HG03378 (cell line): ENCODE measurements at regions not wholly inside any gene's neighbourhood (a gene's known extent, or its start where the extent isn't known, plus 50 kb on each side); places are given as distances from the start of the nearest gene placed in this dataset.

Experiments
- ATAC-seq: cut with Tn5 transposase; IDR thresholded peaks from one replicate; pipeline ENCODE4 v1.9.1; 2021; ENCODE audit warnings: mild to moderate bottlenecking, moderate library complexity; ENCODE audit not compliant: unreplicated experiment

GRCh38 chr14:76974365-76974764 is 54.1 kb downstream of the IRF2BPL start:
- ATAC-seq = no peak

GRCh38 chr14:76971549-76971948 is 57.0 kb downstream of the IRF2BPL start:
- ATAC-seq = no peak

DNA sequence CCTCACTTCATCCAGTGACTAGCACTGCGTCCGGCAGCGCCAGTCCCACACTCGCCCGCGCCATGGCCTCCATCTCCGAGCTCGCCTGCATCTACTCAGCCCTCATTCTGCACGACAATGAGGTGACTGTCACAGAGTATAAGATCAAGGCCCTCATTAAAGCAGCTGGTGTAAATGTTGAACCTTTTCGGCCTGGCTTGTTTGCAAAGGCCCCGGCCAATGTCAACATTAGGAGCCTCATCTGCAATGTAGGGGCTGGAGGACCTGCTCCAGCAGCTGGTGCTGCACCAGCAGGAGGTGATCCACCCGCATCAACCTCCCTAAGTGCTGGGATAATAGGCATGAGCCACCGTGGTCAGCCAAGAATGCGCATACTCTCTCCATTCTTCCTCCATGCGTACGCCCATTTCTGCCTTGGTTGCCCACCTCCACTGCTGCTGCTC is 59.9 kb downstream of the IRF2BPL start:
- ATAC-seq = no peak

DNA sequence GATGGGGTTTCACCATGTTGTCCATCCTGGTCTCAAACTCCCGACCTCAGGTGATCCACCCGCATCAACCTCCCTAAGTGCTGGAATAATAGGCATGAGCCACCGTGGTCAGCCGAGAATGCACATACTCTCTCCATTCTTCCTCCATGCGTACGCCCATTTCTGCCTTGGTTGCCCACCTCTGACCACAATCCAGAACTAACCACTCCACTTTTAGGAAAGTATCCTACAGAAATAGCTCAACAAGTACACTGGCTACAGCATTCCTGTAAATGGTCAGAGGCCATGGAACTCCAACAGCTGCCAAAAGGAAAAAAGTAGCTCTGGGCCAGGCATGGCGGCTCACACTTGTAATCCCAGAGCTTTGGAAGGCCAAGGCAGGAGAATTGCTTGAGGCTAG is 60.7 kb downstream of the IRF2BPL start:
- ATAC-seq = no peak

DNA sequence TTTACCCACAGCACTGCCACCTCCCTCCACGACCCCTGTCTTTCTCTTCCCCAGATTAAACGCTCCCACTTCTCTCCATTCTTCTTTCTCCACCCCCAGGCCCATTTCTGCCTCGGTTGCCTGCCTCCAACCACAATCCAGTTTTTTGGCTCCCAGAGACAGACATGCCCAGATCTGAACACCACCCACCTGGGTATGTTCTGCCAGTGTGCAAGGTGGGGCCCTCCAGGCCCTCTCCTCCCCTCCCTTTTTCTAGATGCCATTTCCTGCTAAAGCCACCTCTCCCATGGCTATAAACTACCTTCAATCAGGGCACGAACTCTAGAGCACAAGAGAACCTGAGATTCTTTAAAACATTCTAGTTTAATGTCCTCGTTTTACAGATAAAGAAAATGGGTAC is 63.3 kb downstream of the IRF2BPL start:
- no peak for ATAC-seq

DNA sequence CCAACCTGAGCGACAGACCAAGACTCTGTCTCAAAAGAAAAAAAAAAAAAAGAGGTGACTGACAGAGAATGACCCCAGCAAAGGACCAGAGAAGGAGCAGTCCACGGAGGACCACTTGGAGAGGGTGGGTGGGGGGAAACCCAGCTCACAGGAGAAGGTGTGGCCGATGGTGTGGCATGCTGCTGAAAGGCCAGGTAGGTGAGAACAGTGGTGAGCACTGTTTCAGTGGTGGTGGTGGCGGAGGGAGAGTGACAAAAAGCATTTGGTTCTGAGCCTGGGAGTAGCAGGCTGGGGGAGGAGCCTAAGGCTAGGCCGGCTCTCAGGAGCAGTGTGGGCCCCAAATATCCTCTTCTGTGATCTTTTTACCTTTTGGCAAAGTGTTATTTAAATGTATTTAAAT is 63.8 kb downstream of the IRF2BPL start:
- ATAC-seq = no peak

GRCh38 chr14:76963372-76963771 is 65.1 kb downstream of the IRF2BPL start:
- no peak for ATAC-seq

DNA sequence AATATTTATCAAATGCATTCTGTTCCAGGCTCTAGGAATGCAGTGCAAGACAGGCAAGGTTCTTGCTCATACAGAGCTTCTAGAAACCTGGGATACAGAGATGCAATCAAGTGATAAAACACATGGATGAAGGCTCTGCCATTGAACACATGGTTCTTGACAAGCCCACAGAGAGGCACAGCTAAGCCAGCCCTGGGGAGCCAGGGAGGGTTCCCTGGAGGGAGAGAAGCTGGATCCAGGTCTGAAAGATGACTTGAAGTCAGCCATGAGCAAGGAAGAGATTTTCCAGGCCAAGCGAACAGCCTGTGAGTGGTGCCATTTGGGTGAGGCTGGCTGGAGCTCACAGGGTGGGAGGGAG is 66.2 kb downstream of the IRF2BPL start:
- no peak for ATAC-seq

- ATAC-seq = peak; percentile 81
These were observed 66.7 kb downstream of the IRF2BPL start for GRCh38 chr14:76961631-76962302.

GRCh38 chr14:76958980-76959710 is 69.4 kb downstream of the IRF2BPL start:
- peak; percentile 27 for ATAC-seq

DNA sequence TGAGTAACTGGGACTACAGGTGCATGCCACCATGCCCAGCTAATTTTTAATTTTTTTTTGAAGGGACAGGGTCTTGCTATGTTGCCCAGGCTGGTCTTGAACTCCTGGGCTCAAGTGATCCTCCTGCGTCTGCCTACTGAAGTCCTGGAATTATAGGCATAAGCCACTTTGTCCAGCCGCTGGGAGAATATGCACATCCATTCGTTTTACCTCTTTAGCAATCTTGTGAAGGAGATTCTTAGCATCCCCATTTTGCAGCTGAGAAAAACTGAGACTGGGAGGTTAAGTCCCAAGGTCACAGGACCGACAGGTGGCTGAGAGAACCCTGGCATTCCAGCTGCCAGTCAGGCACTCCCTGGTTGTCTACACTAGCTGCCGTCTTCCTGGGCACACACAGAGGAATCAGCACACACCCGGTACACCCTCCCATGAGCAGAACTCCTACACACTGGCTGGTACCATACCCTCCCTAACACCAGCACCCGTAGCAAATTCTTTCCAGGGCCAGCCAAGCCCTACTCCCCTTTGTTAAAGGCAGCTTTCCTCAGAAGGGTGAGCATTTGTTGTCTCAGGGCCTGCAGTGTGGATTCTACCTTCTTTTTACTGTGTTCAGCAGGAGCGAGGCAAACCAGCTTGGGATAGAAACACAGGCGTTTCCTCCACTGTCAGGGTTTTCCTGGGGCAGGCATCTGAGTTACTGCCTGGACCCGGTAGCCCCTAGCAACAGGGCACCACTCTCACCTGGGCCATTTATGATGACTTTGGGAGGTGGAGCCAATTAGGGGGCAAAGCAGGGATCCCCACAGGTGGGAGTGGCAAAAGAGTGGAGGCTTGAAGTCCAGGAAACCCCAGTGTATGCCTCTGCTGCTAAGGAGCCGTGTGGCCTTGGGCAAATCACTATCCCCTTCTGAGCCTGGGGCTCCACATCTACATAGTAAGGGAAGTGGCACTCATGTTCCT is 70.2 kb downstream of the IRF2BPL start:
- no peak for ATAC-seq

GRCh38 chr14:76957224-76957891 is 71.2 kb downstream of the IRF2BPL start:
- ATAC-seq = no peak

DNA sequence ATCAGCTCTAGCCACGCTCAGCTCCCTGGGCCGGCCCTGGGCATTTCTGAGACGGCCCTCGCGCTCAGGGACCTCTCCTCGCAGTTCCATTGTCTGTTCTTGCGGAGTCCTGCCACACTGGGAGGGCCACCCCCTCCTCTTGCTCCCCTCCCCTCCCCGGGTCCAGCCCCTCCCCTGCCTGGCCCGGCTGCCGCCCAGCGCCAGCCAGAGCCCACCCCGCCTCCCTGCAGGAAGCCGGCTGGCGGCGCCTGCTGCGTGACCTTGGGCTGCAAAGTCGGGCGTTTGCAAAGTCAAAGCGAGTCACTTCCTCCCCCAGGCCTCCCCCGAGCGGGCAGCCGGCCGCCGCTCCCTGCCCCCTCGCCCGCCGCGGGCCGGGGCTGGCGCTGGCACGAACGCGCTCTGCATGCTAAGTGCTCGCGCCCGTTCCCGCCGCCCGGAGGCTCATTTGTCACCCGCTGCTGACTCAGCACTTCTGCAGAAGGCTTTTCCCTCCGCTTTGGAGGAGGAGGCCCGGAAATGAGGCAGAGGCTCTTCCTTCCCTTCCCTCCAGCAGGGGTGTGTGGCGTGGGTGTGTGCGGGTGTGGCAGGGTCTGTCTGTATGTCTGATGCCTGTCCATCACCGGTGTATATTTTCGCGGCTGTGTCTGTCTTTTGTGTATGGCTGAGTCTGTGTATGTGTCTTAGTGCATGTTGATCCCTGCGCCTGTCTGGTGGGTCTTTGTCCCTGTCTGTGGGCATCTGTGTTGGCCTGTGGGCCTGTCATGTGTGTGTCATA is 72.0 kb downstream of the IRF2BPL start:
- ATAC-seq = peak; percentile 30

DNA sequence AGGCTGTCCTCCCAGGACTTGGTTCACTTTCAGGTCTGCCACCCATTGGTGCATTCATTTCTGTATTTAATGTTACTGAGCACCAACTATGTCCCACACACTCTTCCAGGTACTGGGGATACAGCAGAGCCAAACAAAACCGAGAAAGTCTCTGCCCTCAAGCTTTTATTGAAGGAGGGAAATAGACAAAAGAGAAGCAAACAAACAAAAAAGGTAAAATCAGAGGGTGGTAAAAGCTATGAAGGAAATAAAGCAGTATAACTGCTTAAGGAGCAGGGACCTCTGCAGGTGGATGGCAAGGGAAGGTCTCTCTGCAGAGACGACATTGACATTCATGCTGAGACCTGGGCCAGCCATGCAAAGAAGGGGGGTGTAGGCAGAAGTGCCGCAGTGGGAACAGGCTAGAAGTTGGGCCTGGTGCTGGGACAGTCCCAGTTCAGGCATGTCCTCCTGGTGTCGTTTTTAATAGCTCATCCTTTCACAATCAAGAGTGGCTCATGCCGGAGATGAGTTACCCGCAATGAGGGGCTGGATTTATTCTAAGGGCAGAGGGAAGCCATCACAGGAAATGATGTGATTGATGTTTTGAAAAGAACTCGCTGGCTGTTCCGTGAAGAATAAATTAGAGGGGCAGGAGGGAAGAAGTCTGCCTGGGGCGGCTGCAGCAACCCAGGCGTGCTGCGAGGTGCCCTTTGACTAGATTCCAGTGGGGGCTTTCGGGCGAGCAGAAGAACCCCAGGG is 72.8 kb downstream of the IRF2BPL start:
- ATAC-seq = peak; percentile 24

DNA sequence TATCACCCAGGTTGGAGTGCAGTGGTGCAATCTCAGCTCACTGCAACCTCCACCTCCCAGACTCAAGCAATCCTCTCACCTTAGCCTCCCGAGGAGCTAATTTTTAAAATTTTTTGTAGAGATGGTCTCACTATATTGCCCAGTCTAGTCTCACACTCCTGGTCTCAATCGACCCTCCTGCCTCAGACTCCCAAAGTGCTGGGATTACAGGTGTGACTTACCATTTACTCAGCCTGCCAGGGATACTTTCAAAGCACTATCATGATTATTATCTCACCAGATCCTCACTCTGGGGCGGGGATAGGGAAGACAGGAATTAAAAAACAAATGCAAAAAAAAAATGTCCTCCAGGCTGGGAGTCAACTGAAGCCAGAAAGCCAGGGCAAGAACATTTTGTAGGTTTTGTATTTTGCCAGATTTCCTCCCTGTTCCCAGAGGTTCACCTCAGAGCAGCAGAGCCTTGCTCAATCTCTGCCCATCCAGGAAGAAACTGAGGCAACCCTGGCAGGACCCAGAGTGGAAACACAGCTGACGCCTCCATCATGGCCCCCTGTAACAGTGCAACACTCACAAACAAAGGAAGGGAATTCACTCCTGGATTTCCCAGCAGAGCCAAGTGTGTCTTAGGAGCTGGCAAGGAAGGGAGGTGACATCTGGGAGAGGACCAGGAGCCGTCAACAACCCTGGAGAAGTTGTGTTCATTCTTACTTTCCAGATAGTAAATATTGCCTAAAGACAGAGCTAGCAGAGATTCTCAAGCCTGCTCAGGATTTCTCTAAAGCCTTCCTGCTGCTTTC is 73.9 kb downstream of the IRF2BPL start:
- ATAC-seq = no peak

DNA sequence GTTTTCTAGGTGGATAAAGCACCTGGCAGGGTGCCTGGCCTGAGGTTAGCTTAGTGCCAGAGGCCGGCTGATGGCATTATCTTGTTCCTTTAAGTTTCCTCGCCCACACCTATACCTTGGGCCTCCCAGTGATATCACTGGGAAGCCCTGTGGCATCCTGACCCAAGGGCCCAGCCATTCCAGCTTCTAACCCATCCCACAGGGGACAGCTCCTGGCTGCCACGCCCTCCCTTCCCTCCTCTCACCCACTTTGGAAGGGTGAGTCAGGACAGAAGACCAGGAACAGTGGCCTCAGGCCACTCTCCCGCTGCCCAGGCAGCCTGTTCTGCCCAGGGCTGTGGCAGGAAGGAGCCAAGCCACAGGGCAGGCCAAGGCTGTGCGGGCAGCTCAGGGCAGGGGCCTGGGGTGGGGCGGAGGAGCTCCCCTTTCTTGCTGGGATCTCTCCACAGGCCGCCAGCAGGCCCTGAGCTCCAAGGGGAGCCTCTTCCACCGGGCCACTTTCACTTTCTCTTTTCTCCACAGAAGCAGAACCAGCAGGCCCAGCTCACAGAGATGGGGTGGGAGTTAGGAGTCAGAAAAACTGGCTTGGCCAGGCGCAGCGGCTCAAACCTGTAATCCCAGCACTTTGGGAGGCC is 75.1 kb downstream of the IRF2BPL start:
- ATAC-seq = no peak

- no peak for ATAC-seq
These were observed 77.3 kb downstream of the IRF2BPL start for GRCh38 chr14:76951166-76951565.
